CD8-positive, alpha-beta memory T cell (primary cell): ENCODE measurements at regions not wholly inside any gene's neighbourhood (a gene's known extent, or its start where the extent isn't known, plus 50 kb on each side); places are given as distances from the start of the nearest gene placed in this dataset.

ENCODE experiments used
- CTCF ChIA-PET: fragments of 350-600 bp; sonication (Branson Sonifier 250); formaldehyde crosslinking; loops from one replicate; lab custom pipeline; 2021; ENCODE audit warnings: antibody characterized with exemption; lab: Charles Lee
- POLR2A ChIA-PET: fragments of 350-600 bp; sonication (Branson Sonifier 250); formaldehyde crosslinking; loops from one replicate; lab custom pipeline; 2021; ENCODE audit warnings: antibody characterized with exemption; lab: Charles Lee
- DNase-seq, 5 donors: peaks; one replicate each; pipeline versions ENCODE4 v3.0.0 to v3.0.0-alpha.2; 2020 to 2022; ENCODE audit warnings: mixed read lengths in 1 of 5
- H3K27ac ChIP-seq: one replicate; pipeline ENCODE4 v1.7.0; 2013; ENCODE audit warnings: low read depth, mild to moderate bottlenecking, low read length, moderate library complexity
- H3K27me3 ChIP-seq: 2 replicates; pipeline ENCODE4 v1.7.0; 2013; ENCODE audit warnings: low read length, mild to moderate bottlenecking; ENCODE audit not compliant: insufficient read depth, poor library complexity, severe bottlenecking
- H3K36me3 ChIP-seq: 2 replicates; pipeline ENCODE4 v1.7.0; 2013; ENCODE audit warnings: mild to moderate bottlenecking, low read length, moderate library complexity; ENCODE audit not compliant: insufficient read depth
- H3K4me1 ChIP-seq: 2 replicates; pipeline ENCODE4 v1.7.0; 2013; ENCODE audit warnings: mild to moderate bottlenecking, low read length, moderate library complexity; ENCODE audit not compliant: insufficient read depth
- H3K4me3 ChIP-seq: 2 replicates; pipeline ENCODE4 v1.7.0; 2013; ENCODE audit warnings: mild to moderate bottlenecking, low read length
- H3K9me3 ChIP-seq: 2 replicates; pipeline ENCODE4 v1.7.0; 2013; ENCODE audit warnings: mild to moderate bottlenecking, low read length
- H3K27ac Mint-ChIP-seq, 8 donors: one replicate each; pipeline ENCODE4 v1.8.0; 2020 to 2021; ENCODE audit warnings: mixed read lengths in 8 of 8, mild to moderate bottlenecking in 6 of 8, inconsistent platforms in 3 of 8, moderate library complexity in 3 of 8
- H3K27me3 Mint-ChIP-seq, 2 donors: one replicate each; pipeline ENCODE4 v1.8.0; 2020 to 2021; ENCODE audit warnings: mixed read lengths in 2 of 2, mild to moderate bottlenecking in 1 of 2, moderate library complexity in 1 of 2
- H3K36me3 Mint-ChIP-seq, 3 donors: one replicate each; pipeline ENCODE4 v1.8.0; 2020 to 2021; ENCODE audit warnings: mixed read lengths in 3 of 3, inconsistent platforms in 1 of 3, mild to moderate bottlenecking in 1 of 3
- H3K4me1 Mint-ChIP-seq, 3 donors: one replicate each; pipeline ENCODE4 v1.8.0; 2020 to 2021; ENCODE audit warnings: mixed read lengths in 3 of 3, inconsistent platforms in 1 of 3, mild to moderate bottlenecking in 1 of 3
- H3K4me3 Mint-ChIP-seq, 7 donors: one replicate each; pipeline ENCODE4 v1.8.0; 2020 to 2021; ENCODE audit warnings: mixed read lengths in 7 of 7, mild to moderate bottlenecking in 6 of 7, moderate library complexity in 4 of 7, inconsistent platforms in 2 of 7
- H3K9me3 Mint-ChIP-seq, 5 donors: one replicate each; pipeline ENCODE4 v1.8.0; 2020 to 2022; ENCODE audit warnings: mixed read lengths in 5 of 5, mild to moderate bottlenecking in 3 of 5, moderate library complexity in 2 of 5, inconsistent platforms in 1 of 5

DNA sequence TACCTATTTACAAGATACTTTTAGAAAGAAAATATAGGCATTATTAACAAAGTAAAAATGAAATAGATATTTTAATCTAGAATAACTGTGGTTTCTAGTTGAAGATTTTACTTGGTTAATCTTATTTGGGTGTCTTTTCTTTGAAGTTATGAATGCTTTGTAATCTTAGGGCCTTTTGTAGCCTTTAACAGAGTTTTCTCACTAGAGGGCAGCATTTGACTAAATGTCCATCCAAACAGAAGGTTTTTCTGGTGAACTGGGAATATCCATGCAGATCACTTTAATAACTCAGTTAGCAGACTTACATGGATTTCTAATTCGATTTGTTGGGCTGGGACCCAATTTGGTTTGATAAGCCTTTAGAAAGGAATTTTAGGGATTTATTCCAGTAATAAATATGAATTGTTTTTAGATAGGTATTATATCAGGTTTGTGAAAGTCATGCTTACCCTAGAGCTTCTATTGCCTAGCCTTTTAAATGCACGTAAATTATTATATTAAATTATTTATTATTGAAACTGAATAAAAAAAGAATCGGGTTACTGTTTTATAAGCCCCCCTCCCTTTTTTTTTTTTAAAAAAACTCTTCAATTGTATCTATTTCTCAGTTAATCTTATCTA is 119.7 kb downstream of the ZNF326 start:
- Mint-ChIP-seq H3K27me3 (peaks cover 17 to 36% of the 10 kb centered on the region in 2 donors), H3K36me3 (peaks cover 0 to 1% (median 0%) of the 10 kb centered on the region in 3 donors), H3K27ac (no peak overlapping the region), H3K9me3 (peaks cover 0 to 3% (median 0%) of the 10 kb centered on the region in 5 donors), H3K4me1 (no peaks in the 10 kb centered on the region), H3K4me3 (no peak overlapping the region)
- Histone ChIP-seq H3K36me3 (no peaks in the 10 kb centered on the region), H3K9me3 (no peaks in the 10 kb centered on the region), H3K27me3 (peaks cover 3% of the 10 kb centered on the region), H3K4me1 (no peaks in the 10 kb centered on the region), H3K4me3 (no peak overlapping the region), H3K27ac (no peak overlapping the region)
- DNase-seq: no peak
- ChIA-PET POLR2A (no interaction called here), CTCF (no interaction called here)

DNA sequence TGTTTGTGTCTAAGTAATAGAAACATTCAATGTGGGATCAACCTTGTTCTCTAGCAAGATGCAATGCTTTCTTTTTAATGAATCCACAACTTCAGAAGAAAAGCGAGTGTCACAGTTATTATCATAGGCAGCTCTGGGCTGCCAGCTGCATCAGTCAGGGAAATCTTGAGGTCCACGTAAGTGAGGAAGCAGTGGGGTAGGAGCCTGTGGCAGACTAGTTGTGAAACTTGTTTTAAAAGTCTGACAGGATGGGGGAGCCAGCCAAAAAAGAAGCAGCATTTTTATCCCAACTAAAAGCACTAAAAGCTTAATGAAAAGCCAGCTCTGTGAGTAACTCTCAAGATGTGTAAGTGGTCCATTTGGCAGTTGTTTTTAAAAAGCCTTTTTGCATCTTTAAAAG is 113.1 kb downstream of the ZNF326 start:
- peaks cover 4 to 32% of the 10 kb centered on the region in 2 donors for H3K27me3 Mint-ChIP-seq
- peaks cover 4% of the 10 kb centered on the region for H3K27me3 ChIP-seq
- no peak overlapping the region for H3K27ac ChIP-seq
- H3K9me3 ChIP-seq: no peaks in the 10 kb centered on the region
- H3K36me3 ChIP-seq: no peaks in the 10 kb centered on the region
- H3K27ac Mint-ChIP-seq: no peak overlapping the region
- H3K4me3 ChIP-seq: no peak overlapping the region
- POLR2A ChIA-PET: no interaction called here
- DNase-seq: no peak
- H3K4me1 Mint-ChIP-seq: no peaks in the 10 kb centered on the region
- peaks cover 0 to 1% (median 0%) of the 10 kb centered on the region in 3 donors for H3K36me3 Mint-ChIP-seq
- no peaks in the 10 kb centered on the region for H3K4me1 ChIP-seq
- CTCF ChIA-PET: no interaction called here
- no peak overlapping the region for H3K4me3 Mint-ChIP-seq
- no peaks in the 10 kb centered on the region for H3K9me3 Mint-ChIP-seq

DNA sequence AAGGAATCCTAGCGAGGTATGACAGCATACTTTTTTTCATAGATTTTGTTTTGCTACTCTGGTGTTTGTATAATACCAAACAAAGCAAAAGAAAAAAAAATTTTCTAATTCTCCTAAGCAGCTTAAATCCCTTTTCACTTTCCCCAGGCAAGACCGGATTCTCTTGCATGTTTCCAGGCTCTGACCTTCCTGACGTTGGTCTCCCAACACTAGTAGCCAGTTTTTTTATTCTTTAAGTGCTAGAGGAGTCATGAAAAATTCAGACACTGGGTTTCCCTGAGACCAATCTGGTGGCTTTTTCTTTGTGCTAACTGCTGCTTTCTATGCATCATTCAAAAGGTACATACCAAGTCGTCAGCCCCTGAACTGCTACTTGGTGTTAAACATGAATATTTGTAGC is 111.4 kb downstream of the ZNF326 start:
- CTCF ChIA-PET: no interaction called here
- Histone ChIP-seq H3K27ac (no peak overlapping the region), H3K27me3 (peaks cover 4% of the 10 kb centered on the region), H3K36me3 (no peaks in the 10 kb centered on the region), H3K9me3 (no peaks in the 10 kb centered on the region), H3K4me1 (no peaks in the 10 kb centered on the region), H3K4me3 (no peak overlapping the region)
- POLR2A ChIA-PET: no interaction called here
- H3K27me3 Mint-ChIP-seq: peaks cover 1 to 26% of the 10 kb centered on the region in 2 donors
- H3K4me1 Mint-ChIP-seq: no peaks in the 10 kb centered on the region
- no peak for DNase-seq
- H3K4me3 Mint-ChIP-seq: no peak overlapping the region
- H3K36me3 Mint-ChIP-seq: peaks cover 0 to 1% (median 0%) of the 10 kb centered on the region in 3 donors
- H3K9me3 Mint-ChIP-seq: no peaks in the 10 kb centered on the region
- no peak overlapping the region for H3K27ac Mint-ChIP-seq

DNA sequence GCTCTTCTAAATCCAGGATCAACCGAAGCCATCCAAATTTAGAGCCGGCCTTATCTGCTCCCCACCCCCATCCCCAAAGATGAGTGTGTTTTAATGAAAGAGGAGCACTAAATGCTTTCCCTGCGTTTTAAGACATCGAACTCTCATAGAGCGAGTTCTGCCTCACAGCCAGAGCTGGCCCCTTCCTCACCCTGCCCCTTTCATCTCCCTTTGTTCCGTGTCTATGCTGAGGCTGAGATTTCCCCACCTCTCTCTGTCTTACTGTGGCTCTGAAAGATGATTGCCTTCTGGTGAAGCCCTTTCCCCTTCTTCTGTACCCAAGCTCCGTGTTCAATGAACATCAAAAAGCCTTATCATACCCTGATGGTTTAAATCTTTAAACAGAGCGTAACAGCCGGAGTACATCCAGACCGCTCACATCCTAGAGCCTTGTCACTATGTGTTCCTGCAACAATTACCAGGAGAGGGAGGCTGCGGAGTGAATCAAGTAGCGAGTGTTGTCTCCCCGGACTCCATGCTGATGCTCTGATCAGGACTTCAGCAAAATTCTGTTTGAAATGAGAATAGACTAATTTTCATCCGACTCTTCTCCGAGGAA is 110.1 kb downstream of the ZNF326 start:
- ChIA-PET CTCF (no interaction called here), POLR2A (no interaction called here)
- H3K36me3 Mint-ChIP-seq: peaks cover 0 to 1% (median 0%) of the 10 kb centered on the region in 3 donors

DNA sequence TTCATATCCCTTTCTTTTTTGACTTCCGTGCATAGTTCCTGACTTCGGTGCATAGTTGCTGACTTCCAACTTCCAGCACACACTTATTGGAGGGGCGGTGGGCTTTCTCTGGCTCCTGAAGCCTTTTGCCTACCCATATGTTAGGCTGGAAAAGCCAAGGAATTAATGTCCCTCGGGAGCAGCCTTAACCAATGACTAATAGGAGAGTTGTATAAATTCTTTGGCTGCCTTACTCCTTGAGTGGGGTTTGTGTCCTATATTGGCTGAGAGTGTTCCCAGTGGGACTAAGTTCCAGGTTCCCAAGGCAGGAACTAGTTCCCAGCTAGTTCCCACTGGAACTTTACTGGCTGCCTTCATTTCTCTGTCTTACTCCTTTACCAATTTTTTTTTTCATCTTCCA is 105.7 kb downstream of the ZNF326 start:
- Histone ChIP-seq H3K27me3 (no peaks in the 10 kb centered on the region), H3K9me3 (no peaks in the 10 kb centered on the region), H3K36me3 (no peaks in the 10 kb centered on the region), H3K4me3 (no peak overlapping the region), H3K27ac (no peak overlapping the region), H3K4me1 (no peaks in the 10 kb centered on the region)
- CTCF ChIA-PET: no interaction called here
- Mint-ChIP-seq H3K9me3 (peaks cover 0 to 8% (median 3%) of the 10 kb centered on the region in 5 donors), H3K4me3 (no peak overlapping the region), H3K27ac (peak overlapping the region in 1 of 8 donors; percentile 73), H3K36me3 (no peaks in the 10 kb centered on the region), H3K27me3 (no peaks in the 10 kb centered on the region), H3K4me1 (no peaks in the 10 kb centered on the region)
- DNase-seq: no peak
- POLR2A ChIA-PET: no interaction called here

More for the DNA sequence above, 110.1 kb downstream of the ZNF326 start:
- no peak overlapping the region for H3K27ac ChIP-seq
- H3K4me3 Mint-ChIP-seq: no peak overlapping the region
- no peaks in the 10 kb centered on the region for H3K4me1 ChIP-seq
- no peaks in the 10 kb centered on the region for H3K9me3 Mint-ChIP-seq
- no peaks in the 10 kb centered on the region for H3K4me1 Mint-ChIP-seq
- no peak overlapping the region for H3K27ac Mint-ChIP-seq
- H3K36me3 ChIP-seq: no peaks in the 10 kb centered on the region
- H3K27me3 Mint-ChIP-seq: peaks cover 0 to 26% of the 10 kb centered on the region in 2 donors
- H3K27me3 ChIP-seq: peaks cover 4% of the 10 kb centered on the region
- H3K4me3 ChIP-seq: no peak overlapping the region
- H3K9me3 ChIP-seq: no peaks in the 10 kb centered on the region
- no peak for DNase-seq

DNA sequence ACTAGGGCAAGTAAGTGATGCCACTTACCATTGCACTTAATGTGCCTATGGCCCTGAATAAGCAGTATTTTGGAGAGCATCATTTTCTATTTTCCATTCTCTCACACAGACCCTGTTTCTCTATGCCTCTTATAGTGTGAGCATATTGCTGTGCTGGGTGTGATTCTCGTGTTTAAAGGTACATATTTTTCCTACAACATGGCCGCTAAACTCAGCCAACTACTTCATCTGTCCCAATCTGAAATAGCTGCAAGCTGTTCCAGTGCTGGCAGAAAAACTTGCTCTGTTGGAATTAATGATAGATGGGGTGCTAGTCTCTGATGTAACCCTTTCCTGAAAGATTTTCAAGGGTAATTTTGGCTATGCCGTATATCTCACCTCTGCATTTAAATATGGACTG is 97.5 kb downstream of the ZNF326 start:
- H3K9me3 ChIP-seq: no peaks in the 10 kb centered on the region
- H3K36me3 Mint-ChIP-seq: no peaks in the 10 kb centered on the region
- H3K4me1 ChIP-seq: no peaks in the 10 kb centered on the region
- no peak for DNase-seq
- no peak overlapping the region for H3K4me3 Mint-ChIP-seq
- H3K27me3 ChIP-seq: no peaks in the 10 kb centered on the region
- POLR2A ChIA-PET: no interaction called here
- CTCF ChIA-PET: no interaction called here
- no peak overlapping the region for H3K27ac ChIP-seq
- peaks cover 3 to 8% (median 4%) of the 10 kb centered on the region in 5 donors for H3K9me3 Mint-ChIP-seq
- no peaks in the 10 kb centered on the region for H3K4me1 Mint-ChIP-seq
- H3K27ac Mint-ChIP-seq: no peak overlapping the region
- no peaks in the 10 kb centered on the region for H3K36me3 ChIP-seq
- H3K4me3 ChIP-seq: no peak overlapping the region
- peaks cover 5 to 46% of the 10 kb centered on the region in 2 donors for H3K27me3 Mint-ChIP-seq
